ENCODE measurements at regions not wholly inside any gene's neighbourhood (a gene's known extent, or its start where the extent isn't known, plus 50 kb on each side); places are given as distances from the start of the nearest gene placed in this dataset.

DNA sequence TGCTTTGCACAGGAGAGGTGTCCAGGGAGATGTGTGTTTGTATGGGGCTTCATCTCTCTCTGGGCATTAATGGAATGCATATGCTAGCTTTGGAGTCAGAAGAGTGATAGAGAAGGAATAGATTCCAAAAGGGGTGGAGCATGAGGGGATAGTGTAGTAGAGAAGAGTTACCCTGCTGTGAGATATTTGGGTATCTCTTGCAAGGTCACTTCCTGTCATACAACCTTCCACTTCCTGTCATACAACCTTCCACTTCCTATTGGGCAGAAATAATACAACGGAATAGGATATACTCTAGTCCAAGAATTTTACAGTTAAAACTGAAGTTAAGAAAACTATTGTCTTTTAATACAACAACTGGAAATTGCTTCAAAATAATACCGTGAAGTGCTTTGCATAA is 351.8 kb upstream of the FMN2 start:
- H3K4me3 ChIP-seq (ENCODE audit: low read depth, low read length), result no peak overlapping the region
- H3K4me1 ChIP-seq, result no peaks in the 10 kb centered on the region
- no peak overlapping the region for H3K9ac ChIP-seq
- no peaks in the 10 kb centered on the region for H3K9me3 ChIP-seq (ENCODE audit: control insufficient read depth, low read length)
- no peaks in the 10 kb centered on the region for H3K36me3 ChIP-seq (ENCODE audit: control insufficient read depth, insufficient read depth, low read length)
- H3K27me3 ChIP-seq (ENCODE audit: control insufficient read depth, insufficient read depth, low read length), result no peaks in the 10 kb centered on the region
- H3K27ac ChIP-seq, result no peak overlapping the region
- TF ChIP-seq, protein P1, sequence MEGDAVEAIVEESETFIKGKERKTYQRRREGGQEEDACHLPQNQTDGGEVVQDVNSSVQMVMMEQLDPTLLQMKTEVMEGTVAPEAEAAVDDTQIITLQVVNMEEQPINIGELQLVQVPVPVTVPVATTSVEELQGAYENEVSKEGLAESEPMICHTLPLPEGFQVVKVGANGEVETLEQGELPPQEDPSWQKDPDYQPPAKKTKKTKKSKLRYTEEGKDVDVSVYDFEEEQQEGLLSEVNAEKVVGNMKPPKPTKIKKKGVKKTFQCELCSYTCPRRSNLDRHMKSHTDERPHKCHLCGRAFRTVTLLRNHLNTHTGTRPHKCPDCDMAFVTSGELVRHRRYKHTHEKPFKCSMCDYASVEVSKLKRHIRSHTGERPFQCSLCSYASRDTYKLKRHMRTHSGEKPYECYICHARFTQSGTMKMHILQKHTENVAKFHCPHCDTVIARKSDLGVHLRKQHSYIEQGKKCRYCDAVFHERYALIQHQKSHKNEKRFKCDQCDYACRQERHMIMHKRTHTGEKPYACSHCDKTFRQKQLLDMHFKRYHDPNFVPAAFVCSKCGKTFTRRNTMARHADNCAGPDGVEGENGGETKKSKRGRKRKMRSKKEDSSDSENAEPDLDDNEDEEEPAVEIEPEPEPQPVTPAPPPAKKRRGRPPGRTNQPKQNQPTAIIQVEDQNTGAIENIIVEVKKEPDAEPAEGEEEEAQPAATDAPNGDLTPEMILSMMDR (IDR thresholded peaks at IDR 0.05), result no peak
- no peak overlapping the region for H3K4me2 ChIP-seq (ENCODE audit: low read length)
- no peaks in the 10 kb centered on the region for H3K79me2 ChIP-seq
- H2AFZ ChIP-seq, result no peak overlapping the region

DNA sequence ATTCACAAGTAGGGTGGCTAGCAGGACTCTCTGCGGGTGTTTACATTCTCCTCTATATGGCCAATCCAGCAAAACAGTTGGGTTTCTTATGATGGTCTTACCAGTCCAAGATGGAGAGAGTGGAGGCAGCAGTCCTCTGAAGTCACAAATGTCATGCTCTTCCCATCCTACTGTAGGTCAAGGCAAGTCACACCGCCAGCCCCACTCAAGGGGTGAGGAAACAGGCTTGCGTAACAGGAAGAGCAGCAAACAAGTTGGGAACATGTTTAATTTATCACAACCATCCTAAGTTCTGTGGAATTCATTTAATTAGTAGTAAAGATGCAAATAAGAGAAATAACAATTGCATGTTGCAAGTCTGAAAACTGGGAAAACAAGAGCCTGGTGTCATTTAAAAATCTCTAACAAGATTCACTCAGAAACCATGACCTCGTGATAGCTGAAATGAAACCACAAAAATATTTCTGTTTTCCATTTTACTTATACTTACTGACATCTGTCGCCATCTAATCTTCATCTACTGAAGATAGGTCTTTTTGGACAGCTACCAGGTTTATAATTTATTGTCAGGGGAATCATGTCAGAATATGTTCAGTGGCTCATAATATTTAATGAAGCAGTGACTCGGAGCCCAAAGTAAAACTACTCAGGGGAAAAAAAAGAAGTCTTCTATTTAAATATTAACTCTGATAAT is 349.1 kb upstream of the FMN2 start:
- H3K9me3 ChIP-seq (ENCODE audit: control insufficient read depth, low read length), result no peaks in the 10 kb centered on the region
- H3K4me2 ChIP-seq (ENCODE audit: low read length), result no peak overlapping the region
- TF ChIP-seq, protein P1 (IDR thresholded peaks at IDR 0.05), result no peak
- no peak overlapping the region for H3K27ac ChIP-seq
- no peak overlapping the region for H3K4me3 ChIP-seq (ENCODE audit: low read depth, low read length)
- H3K79me2 ChIP-seq, result no peaks in the 10 kb centered on the region
- no peaks in the 10 kb centered on the region for H3K4me1 ChIP-seq
- no peaks in the 10 kb centered on the region for H3K36me3 ChIP-seq (ENCODE audit: control insufficient read depth, insufficient read depth, low read length)
- H3K9ac ChIP-seq, result no peak overlapping the region
- no peak overlapping the region for H2AFZ ChIP-seq
- no peaks in the 10 kb centered on the region for H3K27me3 ChIP-seq (ENCODE audit: control insufficient read depth, insufficient read depth, low read length)

DNA sequence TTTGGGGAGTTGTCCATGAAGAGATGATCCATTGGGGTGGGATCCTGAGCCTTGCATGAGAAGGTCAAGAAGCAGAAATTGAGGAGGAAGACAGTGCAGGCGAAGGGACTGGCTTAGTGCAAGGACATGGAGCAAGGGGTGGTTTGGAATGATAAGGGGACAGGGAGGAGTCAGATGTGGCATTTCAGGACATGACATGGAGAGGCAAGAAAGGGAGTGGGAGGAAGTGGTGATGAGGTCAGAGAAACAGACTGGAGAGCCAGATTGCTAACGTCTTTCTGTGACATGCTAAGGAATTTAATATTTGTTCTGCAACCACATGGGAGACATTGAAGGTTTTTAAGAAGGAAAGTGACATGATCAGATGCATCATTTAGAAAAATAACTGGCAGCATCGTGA is 346.8 kb upstream of the FMN2 start:
- TF ChIP-seq, protein P1 (IDR thresholded peaks at IDR 0.05), result no peak
- H3K36me3 ChIP-seq (ENCODE audit: control insufficient read depth, insufficient read depth, low read length), result no peaks in the 10 kb centered on the region
- H3K4me3 ChIP-seq (ENCODE audit: low read depth, low read length), result no peak overlapping the region
- no peak overlapping the region for H3K27ac ChIP-seq
- no peaks in the 10 kb centered on the region for H3K9me3 ChIP-seq (ENCODE audit: control insufficient read depth, low read length)
- no peaks in the 10 kb centered on the region for H3K27me3 ChIP-seq (ENCODE audit: control insufficient read depth, insufficient read depth, low read length)
- H3K79me2 ChIP-seq, result no peaks in the 10 kb centered on the region
- no peak overlapping the region for H3K9ac ChIP-seq
- no peak overlapping the region for H2AFZ ChIP-seq
- no peak overlapping the region for H3K4me2 ChIP-seq (ENCODE audit: low read length)
- H3K4me1 ChIP-seq, result no peaks in the 10 kb centered on the region

DNA sequence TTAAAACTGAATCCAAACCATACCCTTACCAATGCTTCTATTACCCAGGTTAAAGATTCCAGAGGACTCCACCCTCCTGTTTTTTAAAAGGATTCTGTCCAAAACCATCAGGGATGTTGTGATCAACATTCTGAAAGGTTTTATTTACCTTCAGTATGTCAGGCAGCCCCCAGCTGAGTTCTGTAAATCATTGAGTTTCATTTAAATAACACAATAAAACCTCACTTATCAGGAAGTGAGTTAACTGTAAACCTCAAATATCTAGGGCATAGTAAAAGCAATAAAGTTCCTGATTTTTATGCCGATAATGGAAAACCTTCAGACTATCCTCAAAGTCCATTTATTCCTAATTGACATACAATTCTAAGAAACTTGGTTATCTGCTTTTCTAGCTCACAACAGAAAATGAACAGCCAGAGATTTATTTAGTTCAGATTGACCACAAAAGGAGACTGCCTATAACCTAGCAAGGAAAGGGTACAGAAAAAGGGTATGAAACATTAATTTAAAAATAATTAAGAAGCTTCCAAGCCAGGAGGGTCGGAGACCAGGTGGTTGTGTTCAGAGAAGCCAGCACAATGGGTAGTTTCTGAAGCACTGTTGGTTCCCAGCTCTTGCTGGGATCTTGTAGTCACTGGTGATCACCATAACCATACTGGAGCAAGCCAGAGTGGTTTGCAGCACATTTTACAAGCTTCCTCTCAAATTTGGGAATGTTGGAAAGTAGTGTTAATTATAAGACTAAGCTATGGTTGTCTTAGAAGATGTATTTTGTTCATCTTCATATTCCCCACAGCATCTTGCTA is 336.4 kb upstream of the FMN2 start:
- Histone ChIP-seq H3K4me1 (no peaks in the 10 kb centered on the region), H3K4me2 (ENCODE audit: low read length) (no peak overlapping the region), H3K27ac (no peak overlapping the region), H3K36me3 (ENCODE audit: control insufficient read depth, insufficient read depth, low read length) (no peaks in the 10 kb centered on the region), H3K79me2 (no peaks in the 10 kb centered on the region), H3K4me3 (ENCODE audit: low read depth, low read length) (no peak overlapping the region), H3K9ac (no peak overlapping the region), H2AFZ (no peak overlapping the region), H3K9me3 (ENCODE audit: control insufficient read depth, low read length) (no peaks in the 10 kb centered on the region), H3K27me3 (ENCODE audit: control insufficient read depth, insufficient read depth, low read length) (no peaks in the 10 kb centered on the region)
- TF ChIP-seq, protein P1 (IDR thresholded peaks at IDR 0.05), result no peak
